ENCODE measurements at regions not wholly inside any gene's neighbourhood (a gene's known extent, or its start where the extent isn't known, plus 50 kb on each side); places are given as distances from the start of the nearest gene placed in this dataset.

GRCh38 chr6:128827675-128828464, 55.1 kb upstream of the LAMA2 start:
- peaks cover 6% of the 10 kb centered on the region; the same call in 1 of the 2 replicates for H3K9me3 Mint-ChIP-seq
- no peak for TF ChIP-seq CTCF (IDR thresholded peaks at IDR 0.05)
- H3K36me3 Mint-ChIP-seq (ENCODE audit: low read depth) = no peaks in the 10 kb centered on the region
- peaks cover 24% of the 10 kb centered on the region for H3K27me3 Mint-ChIP-seq (ENCODE audit: insufficient read depth)
- no peak overlapping the region for H3K4me3 Mint-ChIP-seq
- H3K27ac Mint-ChIP-seq = no peak overlapping the region
- no peaks in the 10 kb centered on the region for H3K4me1 Mint-ChIP-seq (ENCODE audit: low read depth)
- no peak for DNase-seq

GRCh38 chr6:128826606-128827005, 56.3 kb upstream of the LAMA2 start:
- no peak for DNase-seq
- Mint-ChIP-seq H3K4me3 (no peak overlapping the region), H3K27ac (no peak overlapping the region), H3K9me3 (peaks cover 6% of the 10 kb centered on the region; the same call in 1 of the 2 replicates), H3K36me3 (ENCODE audit: low read depth) (no peaks in the 10 kb centered on the region), H3K4me1 (ENCODE audit: low read depth) (peaks cover 7% of the 10 kb centered on the region; the same call in 1 of the 2 replicates), H3K27me3 (ENCODE audit: insufficient read depth) (peaks cover 18% of the 10 kb centered on the region)
- TF ChIP-seq CTCF (IDR thresholded peaks at IDR 0.05) = no peak

- Mint-ChIP-seq H3K4me1 (ENCODE audit: low read depth) (peaks cover 7% of the 10 kb centered on the region; the same call in 1 of the 2 replicates), H3K9me3 (no peaks in the 10 kb centered on the region), H3K27ac (no peak overlapping the region), H3K27me3 (ENCODE audit: insufficient read depth) (peaks cover 5% of the 10 kb centered on the region), H3K4me3 (no peak overlapping the region), H3K36me3 (ENCODE audit: low read depth) (no peaks in the 10 kb centered on the region)
- TF ChIP-seq CTCF (IDR thresholded peaks at IDR 0.05) = no peak
- DNase-seq = no peak
Observed at GRCh38 chr6:128822271-128822670, 60.7 kb upstream of the LAMA2 start.

- DNase-seq = no peak
- TF ChIP-seq CTCF (IDR thresholded peaks at IDR 0.05) = no peak
- Mint-ChIP-seq H3K36me3 (ENCODE audit: low read depth) (no peaks in the 10 kb centered on the region), H3K27me3 (ENCODE audit: insufficient read depth) (peaks cover 4% of the 10 kb centered on the region), H3K9me3 (no peaks in the 10 kb centered on the region), H3K4me3 (no peak overlapping the region), H3K27ac (no peak overlapping the region), H3K4me1 (ENCODE audit: low read depth) (peaks cover 7% of the 10 kb centered on the region; the same call in 1 of the 2 replicates)
Observed at GRCh38 chr6:128821116-128821515, 61.8 kb upstream of the LAMA2 start.

GRCh38 chr6:128808856-128809255, 74.1 kb upstream of the LAMA2 start:
- no peaks in the 10 kb centered on the region; the same call in 1 of the 2 replicates for H3K27me3 Mint-ChIP-seq (ENCODE audit: insufficient read depth)
- H3K36me3 Mint-ChIP-seq (ENCODE audit: low read depth) = no peaks in the 10 kb centered on the region

More at GRCh38 chr6:128808856-128809255, 74.1 kb upstream of the LAMA2 start:
- no peak for DNase-seq
- H3K4me1 Mint-ChIP-seq (ENCODE audit: low read depth) = peaks cover 10% of the 10 kb centered on the region
- TF ChIP-seq CTCF (IDR thresholded peaks at IDR 0.05) = no peak
- H3K4me3 Mint-ChIP-seq = no peak overlapping the region
- H3K27ac Mint-ChIP-seq = no peak overlapping the region
- no peaks in the 10 kb centered on the region for H3K9me3 Mint-ChIP-seq
